Ovary (tissue), 7 donors: ENCODE measurements at regions not wholly inside any gene's neighbourhood (a gene's known extent, or its start where the extent isn't known, plus 50 kb on each side); places are given as distances from the start of the nearest gene placed in this dataset.

ENCODE experiments used
- DNase-seq, 5 donors: peaks; one replicate each; pipeline ENCODE4 v3.0.0-alpha.2; 2019 to 2020
- H3K27ac ChIP-seq, 2 donors: fragments of 200-600 bp; one replicate each; pipeline versions ENCODE4 v1.5.1 to v1.8.0; 2019 to 2022
- H3K27me3 ChIP-seq: fragments of 200-600 bp; one replicate; pipeline ENCODE4 v1.8.0; 2022
- H3K36me3 ChIP-seq: fragments of 200-600 bp; sonication (generic); one replicate; pipeline ENCODE4 v1.5.1; 2019
- H3K4me1 ChIP-seq: one replicate; pipeline ENCODE4 v1.8.1; 2013; ENCODE audit warnings: mild to moderate bottlenecking, moderate library complexity; ENCODE audit not compliant: insufficient read depth
- H3K4me3 ChIP-seq: fragments of 200-600 bp; sonication (generic); one replicate; pipeline ENCODE4 v1.5.1; 2017
- H3K9me3 ChIP-seq, 2 donors: fragments of 200-600 bp in 1 of 2; sonication (generic) in 1 of 2; one replicate each; pipeline versions ENCODE4 v1.5.1 to v1.8.1; 2013 to 2019; ENCODE audit warnings: mild to moderate bottlenecking in 1 of 2, moderate library complexity in 1 of 2
- CTCF ChIP-seq, 3 donors: fragments of 450-650 bp in 2 of 3; fragments of 200-600 bp in 1 of 3; IDR thresholded peaks; one replicate each; pipeline versions ENCODE4 v1.5.1 to v1.8.0; 2016 to 2022; ENCODE audit warnings: antibody characterized with exemption in 3 of 3, mild to moderate bottlenecking in 1 of 3
- EP300 ChIP-seq: sonication (generic); formaldehyde crosslinking; IDR thresholded peaks from one replicate; pipeline ENCODE4 v1.6.1; 2017; ENCODE audit warnings: antibody characterized with exemption
- POLR2A ChIP-seq: fragments of 450-650 bp; IDR thresholded peaks from one replicate; pipeline ENCODE4 v1.6.1; 2017; ENCODE audit warnings: antibody characterized with exemption, mild to moderate bottlenecking, moderate library complexity
- WGBS, 3 donors: extraction: QIAGEN DNeasy Blood & Tissue Kit in 1 of 3; methylation state at CpG; one replicate each; pipeline versions ENCODE4 v1.1.5 to v1.1.7; 2013 to 2017; 5-methylcytosine and 5-hydroxymethylcytosine counted together
- intact Hi-C, 4 donors: fragments of 100-400 bp; cut with DNase I; formaldehyde crosslinking; loops; one replicate each; pipeline versions ENCODE4 v1.11.0 to v1.15.1; 2022 to 2023
- donor health status: DM: no; HTN: no; CAD: no; lungs with moderate emphysema.
- donor health status: DM: no; HTN: no; CAD: no.
- donor health status: Bipolar disorder and iron deficiency.
- donor health status: DM: no; HTN: no; CAD: no.
- donor health status: DM: yes; HTN: yes; CAD: no.

- H3K9me3 ChIP-seq: no peaks in the 10 kb centered on the region
- no peak overlapping the region for H3K27ac ChIP-seq
- no peaks in the 10 kb centered on the region for H3K36me3 ChIP-seq
- TF ChIP-seq POLR2A (no peak), CTCF (IDR thresholded peaks at IDR 0.05) (no peak), EP300 (no peak)
- no peaks in the 10 kb centered on the region for H3K4me1 ChIP-seq
- intact Hi-C loops: no loop called here
- H3K4me3 ChIP-seq: no peak overlapping the region
- WGBS, 3 donors: 55 to 65% (median 64%) methylated on average over 4 of the region's 4 CpGs
- DNase-seq: no peak
- H3K27me3 ChIP-seq: no peaks in the 10 kb centered on the region
These were observed 59.6 kb upstream of the MAMLD1 start for GRCh38 chrX:150303386-150304097.

GRCh38 chrX:150306002-150306401 is 57.1 kb upstream of the MAMLD1 start:
- DNase-seq: no peak
- intact Hi-C loops: no loop called here
- WGBS, 3 donors: 77 to 84% (median 79%) methylated on average over 6 of the region's 6 CpGs

GRCh38 chrX:150308041-150308440 is 55.1 kb upstream of the MAMLD1 start:
- H3K9me3 ChIP-seq: no peaks in the 10 kb centered on the region
- WGBS, 3 donors: 72 to 80% (median 77%) methylated on average over 4 of the region's 4 CpGs
- DNase-seq: no peak
- intact Hi-C loops: no loop called here
- TF ChIP-seq CTCF (IDR thresholded peaks at IDR 0.05) (no peak), POLR2A (no peak), EP300 (no peak)
- no peak overlapping the region for H3K4me3 ChIP-seq
- no peaks in the 10 kb centered on the region for H3K36me3 ChIP-seq
- no peaks in the 10 kb centered on the region for H3K27me3 ChIP-seq
- no peak overlapping the region for H3K27ac ChIP-seq
- no peaks in the 10 kb centered on the region for H3K4me1 ChIP-seq

More at GRCh38 chrX:150306002-150306401, 57.1 kb upstream of the MAMLD1 start:
- Histone ChIP-seq H3K27ac (no peak overlapping the region), H3K4me3 (no peak overlapping the region), H3K27me3 (no peaks in the 10 kb centered on the region), H3K4me1 (no peaks in the 10 kb centered on the region), H3K36me3 (no peaks in the 10 kb centered on the region), H3K9me3 (no peaks in the 10 kb centered on the region)
- TF ChIP-seq CTCF (IDR thresholded peaks at IDR 0.05): no peak
- no peak for TF ChIP-seq EP300
- no peak for TF ChIP-seq POLR2A

- Histone ChIP-seq H3K4me3 (no peak overlapping the region), H3K27ac (no peak overlapping the region), H3K4me1 (no peaks in the 10 kb centered on the region), H3K27me3 (no peaks in the 10 kb centered on the region), H3K36me3 (no peaks in the 10 kb centered on the region), H3K9me3 (no peaks in the 10 kb centered on the region)
- 73 to 85% (median 74%) methylated on average over 8 to 9 of the region's 9 CpGs for WGBS, 3 donors
- no peak for TF ChIP-seq POLR2A
- no peak for TF ChIP-seq EP300
- no peak for TF ChIP-seq CTCF (IDR thresholded peaks at IDR 0.05)
- no peak for DNase-seq
- intact Hi-C loops: no loop called here
These were observed 54.5 kb upstream of the MAMLD1 start for GRCh38 chrX:150308532-150309157.
